GM12878 (cell line): ENCODE measurements at regions not wholly inside any gene's neighbourhood (a gene's known extent, or its start where the extent isn't known, plus 50 kb on each side); places are given as distances from the start of the nearest gene placed in this dataset.

Experiments used
- CEBPB ChIP-seq, 2 experiments: fragments of 150-350 bp in 1 of 2; IDR thresholded peaks; 2 replicates each; pipeline ENCODE4 v1.6.1; 2012 to 2014; ENCODE audit warnings: low read depth in 2 of 2, low read length in 2 of 2, borderline replicate concordance in 1 of 2, inconsistent platforms in 1 of 2
- RAD21 ChIP-seq: IDR thresholded peaks from 2 replicates; pipeline ENCODE4 v1.6.1; 2011; ENCODE audit warnings: mild to moderate bottlenecking, low read depth, low read length, moderate library complexity; ENCODE audit not compliant: insufficient read depth
- YY1 ChIP-seq: IDR thresholded peaks from 2 replicates; pipeline ENCODE4 v1.6.1; 2011; ENCODE audit warnings: low read depth, mild to moderate bottlenecking, low read length
- TF ChIP-seq, protein P1 (sequence below): IDR thresholded peaks from 2 replicates; pipeline ENCODE4 v1.6.1; 2011; ENCODE audit warnings: low read depth, mild to moderate bottlenecking, low read length, moderate library complexity, borderline replicate concordance; ENCODE audit errors: extremely low read depth
- TF ChIP-seq, protein P2 (sequence below): fragments of 450-650 bp; IDR thresholded peaks from 2 replicates; pipeline ENCODE4 v1.6.1; 2016; ENCODE audit warnings: mild to moderate bottlenecking
- TF ChIP-seq, protein P3 (sequence below): IDR thresholded peaks from 2 replicates; pipeline ENCODE4 v1.6.1; 2011; ENCODE audit warnings: mild to moderate bottlenecking, low read depth, low read length, moderate library complexity; ENCODE audit not compliant: insufficient replicate concordance

DNA sequence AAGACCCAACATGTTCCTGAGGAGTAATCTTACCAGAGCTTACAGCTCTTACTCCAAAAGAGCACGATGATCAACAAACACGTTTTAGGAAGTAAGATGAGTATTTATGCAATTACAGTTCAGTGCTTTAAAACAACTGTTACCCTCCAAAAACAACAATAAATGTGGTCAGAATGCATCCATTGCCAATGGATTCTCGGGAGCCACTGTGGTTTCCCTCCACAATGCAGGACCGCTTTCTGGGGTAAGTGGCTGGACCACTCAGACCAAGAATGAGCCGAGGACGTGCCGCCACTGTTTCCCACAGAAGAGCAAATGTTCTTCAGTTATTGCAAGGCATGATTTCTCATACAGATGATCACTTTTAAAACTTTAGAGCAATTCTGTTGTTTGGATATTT lies 232.3 kb upstream of the MKLN1 start:
- TF ChIP-seq RAD21 (no peak), CEBPB (IDR thresholded peaks at IDR 0.05; ENCODE audit: borderline replicate concordance in 1 of 2, low read depth in 2 of 2, low read length in 2 of 2) (no peak), YY1 (no peak)
- TF ChIP-seq, protein P1, sequence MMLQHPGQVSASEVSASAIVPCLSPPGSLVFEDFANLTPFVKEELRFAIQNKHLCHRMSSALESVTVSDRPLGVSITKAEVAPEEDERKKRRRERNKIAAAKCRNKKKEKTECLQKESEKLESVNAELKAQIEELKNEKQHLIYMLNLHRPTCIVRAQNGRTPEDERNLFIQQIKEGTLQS: no peak
- TF ChIP-seq, protein P2, sequence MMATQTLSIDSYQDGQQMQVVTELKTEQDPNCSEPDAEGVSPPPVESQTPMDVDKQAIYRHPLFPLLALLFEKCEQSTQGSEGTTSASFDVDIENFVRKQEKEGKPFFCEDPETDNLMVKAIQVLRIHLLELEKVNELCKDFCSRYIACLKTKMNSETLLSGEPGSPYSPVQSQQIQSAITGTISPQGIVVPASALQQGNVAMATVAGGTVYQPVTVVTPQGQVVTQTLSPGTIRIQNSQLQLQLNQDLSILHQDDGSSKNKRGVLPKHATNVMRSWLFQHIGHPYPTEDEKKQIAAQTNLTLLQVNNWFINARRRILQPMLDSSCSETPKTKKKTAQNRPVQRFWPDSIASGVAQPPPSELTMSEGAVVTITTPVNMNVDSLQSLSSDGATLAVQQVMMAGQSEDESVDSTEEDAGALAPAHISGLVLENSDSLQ: no peak
- TF ChIP-seq, protein P3, sequence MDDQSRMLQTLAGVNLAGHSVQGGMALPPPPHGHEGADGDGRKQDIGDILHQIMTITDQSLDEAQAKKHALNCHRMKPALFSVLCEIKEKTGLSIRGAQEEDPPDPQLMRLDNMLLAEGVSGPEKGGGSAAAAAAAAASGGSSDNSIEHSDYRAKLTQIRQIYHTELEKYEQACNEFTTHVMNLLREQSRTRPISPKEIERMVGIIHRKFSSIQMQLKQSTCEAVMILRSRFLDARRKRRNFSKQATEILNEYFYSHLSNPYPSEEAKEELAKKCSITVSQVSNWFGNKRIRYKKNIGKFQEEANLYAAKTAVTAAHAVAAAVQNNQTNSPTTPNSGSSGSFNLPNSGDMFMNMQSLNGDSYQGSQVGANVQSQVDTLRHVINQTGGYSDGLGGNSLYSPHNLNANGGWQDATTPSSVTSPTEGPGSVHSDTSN: no peak
